GM18873 (cell line): ENCODE measurements at regions not wholly inside any gene's neighbourhood (a gene's known extent, or its start where the extent isn't known, plus 50 kb on each side); places are given as distances from the start of the nearest gene placed in this dataset.
A peak's percentile ranks its signal among the peaks of the same experiment; 100 is the strongest.

Experiments
- ATAC-seq: cut with Tn5 transposase; IDR thresholded peaks from one replicate; pipeline ENCODE4 v1.9.1; 2021; ENCODE audit warnings: mild to moderate bottlenecking, moderate library complexity, moderate number of reproducible peaks; ENCODE audit not compliant: unreplicated experiment, low FRiP score

- ATAC-seq: no peak
Observed at GRCh38 chr11:128334311-128335044, 252.9 kb downstream of the ETS1 start.

- ATAC-seq: no peak
Observed at GRCh38 chr11:128331317-128331716, 256.0 kb downstream of the ETS1 start.

GRCh38 chr11:128330203-128330602 lies 257.2 kb downstream of the ETS1 start:
- ATAC-seq: no peak

- ATAC-seq: no peak
Observed at GRCh38 chr11:128328955-128329551, 258.3 kb downstream of the ETS1 start.

GRCh38 chr11:128327274-128327673 lies 260.1 kb downstream of the ETS1 start:
- ATAC-seq: no peak

GRCh38 chr11:128326791-128327190 lies 260.6 kb downstream of the ETS1 start:
- ATAC-seq: no peak

- ATAC-seq: no peak
Observed at GRCh38 chr11:128324531-128325141, 262.7 kb downstream of the ETS1 start.

GRCh38 chr11:128324051-128324481 lies 263.3 kb downstream of the ETS1 start:
- no peak for ATAC-seq

- ATAC-seq: no peak
Observed at GRCh38 chr11:128323381-128323780, 264.0 kb downstream of the ETS1 start.

- ATAC-seq: peak; percentile 93
Observed at GRCh38 chr11:128318856-128319474, 268.4 kb downstream of the ETS1 start.

GRCh38 chr11:128316541-128317227 lies 270.7 kb downstream of the ETS1 start:
- ATAC-seq: no peak

GRCh38 chr11:128315933-128316332 lies 271.4 kb downstream of the ETS1 start:
- ATAC-seq: no peak

- no peak for ATAC-seq
Observed at GRCh38 chr11:128313931-128314330, 273.4 kb downstream of the ETS1 start.

GRCh38 chr11:128311742-128312719 lies 275.3 kb downstream of the ETS1 start:
- no peak for ATAC-seq

- no peak for ATAC-seq
Observed at GRCh38 chr11:128310676-128311445, 276.5 kb downstream of the ETS1 start.

- no peak for ATAC-seq
Observed at GRCh38 chr11:128310005-128310404, 277.4 kb downstream of the ETS1 start.

GRCh38 chr11:128308794-128309193 lies 278.6 kb downstream of the ETS1 start:
- no peak for ATAC-seq

- ATAC-seq: no peak
Observed at GRCh38 chr11:128305588-128305987, 281.8 kb downstream of the ETS1 start.
